ENCODE measurements at regions not wholly inside any gene's neighbourhood (a gene's known extent, or its start where the extent isn't known, plus 50 kb on each side); places are given as distances from the start of the nearest gene placed in this dataset.

DNA sequence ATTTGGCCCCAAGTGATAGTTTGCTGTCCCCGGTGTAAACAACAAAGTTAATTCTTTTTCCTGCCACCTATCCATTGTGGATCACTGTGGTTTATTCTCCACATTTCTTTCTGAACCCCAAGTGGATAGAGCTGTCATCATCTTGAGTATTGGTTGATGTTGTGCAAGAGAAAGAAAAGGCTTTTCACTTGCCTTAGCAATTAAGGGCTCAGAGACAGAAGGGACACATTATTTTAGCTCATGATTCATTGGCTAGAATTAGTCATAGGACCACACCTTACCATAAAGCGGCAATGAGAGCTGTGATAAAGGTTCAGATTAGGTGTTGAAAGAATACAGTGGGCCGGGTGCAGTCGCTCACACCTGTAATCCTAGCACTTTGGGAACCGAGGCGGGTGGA is 442.1 kb upstream of the DCC start:
- TF ChIP-seq, protein P1, sequence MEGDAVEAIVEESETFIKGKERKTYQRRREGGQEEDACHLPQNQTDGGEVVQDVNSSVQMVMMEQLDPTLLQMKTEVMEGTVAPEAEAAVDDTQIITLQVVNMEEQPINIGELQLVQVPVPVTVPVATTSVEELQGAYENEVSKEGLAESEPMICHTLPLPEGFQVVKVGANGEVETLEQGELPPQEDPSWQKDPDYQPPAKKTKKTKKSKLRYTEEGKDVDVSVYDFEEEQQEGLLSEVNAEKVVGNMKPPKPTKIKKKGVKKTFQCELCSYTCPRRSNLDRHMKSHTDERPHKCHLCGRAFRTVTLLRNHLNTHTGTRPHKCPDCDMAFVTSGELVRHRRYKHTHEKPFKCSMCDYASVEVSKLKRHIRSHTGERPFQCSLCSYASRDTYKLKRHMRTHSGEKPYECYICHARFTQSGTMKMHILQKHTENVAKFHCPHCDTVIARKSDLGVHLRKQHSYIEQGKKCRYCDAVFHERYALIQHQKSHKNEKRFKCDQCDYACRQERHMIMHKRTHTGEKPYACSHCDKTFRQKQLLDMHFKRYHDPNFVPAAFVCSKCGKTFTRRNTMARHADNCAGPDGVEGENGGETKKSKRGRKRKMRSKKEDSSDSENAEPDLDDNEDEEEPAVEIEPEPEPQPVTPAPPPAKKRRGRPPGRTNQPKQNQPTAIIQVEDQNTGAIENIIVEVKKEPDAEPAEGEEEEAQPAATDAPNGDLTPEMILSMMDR (IDR thresholded peaks at IDR 0.05): no peak
- TF ChIP-seq, protein P2, sequence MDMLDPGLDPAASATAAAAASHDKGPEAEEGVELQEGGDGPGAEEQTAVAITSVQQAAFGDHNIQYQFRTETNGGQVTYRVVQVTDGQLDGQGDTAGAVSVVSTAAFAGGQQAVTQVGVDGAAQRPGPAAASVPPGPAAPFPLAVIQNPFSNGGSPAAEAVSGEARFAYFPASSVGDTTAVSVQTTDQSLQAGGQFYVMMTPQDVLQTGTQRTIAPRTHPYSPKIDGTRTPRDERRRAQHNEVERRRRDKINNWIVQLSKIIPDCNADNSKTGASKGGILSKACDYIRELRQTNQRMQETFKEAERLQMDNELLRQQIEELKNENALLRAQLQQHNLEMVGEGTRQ (CRISPR knock-in tag; IDR thresholded peaks at IDR 0.05): no peak
- TF ChIP-seq CREM (CRISPR knock-in tag; IDR thresholded peaks at IDR 0.05): no peak
- no peak for TF ChIP-seq IRF2 (CRISPR knock-in tag; IDR thresholded peaks at IDR 0.05; ENCODE audit: borderline replicate concordance, low read depth)
- TF ChIP-seq, protein P3, sequence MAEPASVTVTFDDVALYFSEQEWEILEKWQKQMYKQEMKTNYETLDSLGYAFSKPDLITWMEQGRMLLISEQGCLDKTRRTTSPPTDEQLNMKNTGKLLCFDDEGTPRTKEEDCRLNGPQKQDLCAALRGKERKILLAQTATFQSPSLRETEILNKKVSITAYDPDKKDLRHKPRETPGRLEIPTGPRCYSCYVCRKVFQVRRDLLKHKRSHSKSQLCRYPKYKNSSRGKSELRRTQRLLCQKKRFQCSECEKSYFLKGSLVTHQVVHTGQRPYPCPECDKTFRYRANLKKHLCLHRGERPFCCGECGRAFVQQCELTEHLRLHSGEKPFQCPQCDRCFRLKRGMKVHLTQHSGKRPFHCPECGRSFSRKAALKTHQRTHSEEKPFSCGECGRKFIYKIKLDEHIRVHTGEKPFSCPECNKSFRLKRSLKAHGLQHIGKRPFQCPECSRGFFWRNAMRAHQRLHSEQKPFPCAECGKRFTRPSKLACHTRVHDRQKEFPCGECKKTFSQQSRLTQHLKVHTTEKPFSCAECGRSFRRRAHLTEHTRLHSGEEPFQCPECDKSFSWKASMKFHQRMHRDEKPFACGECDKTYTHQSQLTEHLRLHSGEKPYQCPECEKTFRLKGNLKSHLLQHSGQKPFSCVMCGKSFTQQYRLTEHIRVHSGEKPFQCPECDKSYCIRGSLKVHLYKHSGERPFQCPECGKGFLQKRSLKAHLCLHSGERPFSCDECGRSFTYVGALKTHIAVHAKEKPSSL (CRISPR knock-in tag; conservative IDR thresholded peaks at IDR 0.05): no peak
- TF ChIP-seq, protein P4, sequence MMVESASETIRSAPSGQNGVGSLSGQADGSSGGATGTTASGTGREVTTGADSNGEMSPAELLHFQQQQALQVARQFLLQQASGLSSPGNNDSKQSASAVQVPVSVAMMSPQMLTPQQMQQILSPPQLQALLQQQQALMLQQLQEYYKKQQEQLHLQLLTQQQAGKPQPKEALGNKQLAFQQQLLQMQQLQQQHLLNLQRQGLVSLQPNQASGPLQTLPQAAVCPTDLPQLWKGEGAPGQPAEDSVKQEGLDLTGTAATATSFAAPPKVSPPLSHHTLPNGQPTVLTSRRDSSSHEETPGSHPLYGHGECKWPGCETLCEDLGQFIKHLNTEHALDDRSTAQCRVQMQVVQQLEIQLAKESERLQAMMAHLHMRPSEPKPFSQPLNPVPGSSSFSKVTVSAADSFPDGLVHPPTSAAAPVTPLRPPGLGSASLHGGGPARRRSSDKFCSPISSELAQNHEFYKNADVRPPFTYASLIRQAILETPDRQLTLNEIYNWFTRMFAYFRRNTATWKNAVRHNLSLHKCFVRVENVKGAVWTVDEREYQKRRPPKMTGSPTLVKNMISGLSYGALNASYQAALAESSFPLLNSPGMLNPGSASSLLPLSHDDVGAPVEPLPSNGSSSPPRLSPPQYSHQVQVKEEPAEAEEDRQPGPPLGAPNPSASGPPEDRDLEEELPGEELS (CRISPR knock-in tag; IDR thresholded peaks at IDR 0.05): no peak
- TF ChIP-seq CREB1 (CRISPR knock-in tag; IDR thresholded peaks at IDR 0.05): no peak
